Psoas muscle (tissue), 7 donors: ENCODE measurements at regions not wholly inside any gene's neighbourhood (a gene's known extent, or its start where the extent isn't known, plus 50 kb on each side); places are given as distances from the start of the nearest gene placed in this dataset.

Source experiments
- ATAC-seq, 4 donors: fragments of 200-7000 bp; cut with Tn5 transposase; one replicate each; pipeline ENCODE4 v1.9.1; 2020; ENCODE audit warnings: moderate library complexity in 3 of 4, mild to moderate bottlenecking in 2 of 4
- DNase-seq, 2 donors: peaks; one replicate each; pipeline ENCODE4 v3.0.0-alpha.2; 2020
- H3K27ac ChIP-seq: fragments of 200-600 bp; one replicate; pipeline ENCODE4 v1.8.0; 2022
- H3K27me3 ChIP-seq, 3 donors: fragments of 200-600 bp in 1 of 3; one replicate each; pipeline versions ENCODE4 v1.6.1 to v1.8.0; 2013 to 2022; ENCODE audit warnings: low read length in 2 of 3, mild to moderate bottlenecking in 2 of 3, moderate library complexity in 1 of 3; ENCODE audit not compliant: insufficient read depth in 3 of 3
- H3K36me3 ChIP-seq, 2 donors: fragments of 200-600 bp in 1 of 2; one replicate each; pipeline versions ENCODE4 v1.6.1 to v1.8.0; 2013 to 2022; ENCODE audit warnings: low read depth in 1 of 2, mild to moderate bottlenecking in 1 of 2, moderate library complexity in 1 of 2; ENCODE audit not compliant: insufficient read depth in 1 of 2
- H3K4me1 ChIP-seq: fragments of 200-600 bp; one replicate; pipeline ENCODE4 v1.8.0; 2022
- H3K4me3 ChIP-seq: fragments of 200-600 bp; one replicate; pipeline ENCODE4 v1.8.0; 2022; ENCODE audit warnings: mild to moderate bottlenecking
- H3K9me3 ChIP-seq: fragments of 200-600 bp; one replicate; pipeline ENCODE4 v1.8.0; 2022
- WGBS, 3 donors: extraction: QIAGEN DNeasy Blood & Tissue Kit; methylation state at CpG; one replicate each; pipeline versions ENCODE4 v1.1.6 to v1.1.7; 2013; 5-methylcytosine and 5-hydroxymethylcytosine counted together
- intact Hi-C, 2 donors: fragments of 100-400 bp; cut with DNase I; formaldehyde crosslinking; loops; one replicate each; pipeline versions ENCODE4 v1.11.0 to v1.14.2; 2022
- TF ChIP-seq, protein P1 (sequence below): fragments of 200-600 bp; IDR thresholded peaks from one replicate; pipeline ENCODE4 v1.8.0; 2022; ENCODE audit warnings: antibody characterized with exemption
- donor health status: healthy with polysubstance abuse.
- donor health status: DM: no; HTN: no; CAD: no; lungs with moderate emphysema.
- donor health status: Bipolar disorder and iron deficiency.
- donor health status: healthy.
- donor health status: DM: yes; HTN: yes; CAD: no.
- donor health status: DM: no; HTN: no; CAD: no.
- donor health status: DM: yes; HTN: yes; CAD: no.

GRCh38 chr15:70289191-70289955 is 191.7 kb upstream of the TLE3 start:
- ATAC-seq (no peak), DNase-seq (no peak)
- H3K4me3 ChIP-seq: no peak overlapping the region
- TF ChIP-seq, protein P1, sequence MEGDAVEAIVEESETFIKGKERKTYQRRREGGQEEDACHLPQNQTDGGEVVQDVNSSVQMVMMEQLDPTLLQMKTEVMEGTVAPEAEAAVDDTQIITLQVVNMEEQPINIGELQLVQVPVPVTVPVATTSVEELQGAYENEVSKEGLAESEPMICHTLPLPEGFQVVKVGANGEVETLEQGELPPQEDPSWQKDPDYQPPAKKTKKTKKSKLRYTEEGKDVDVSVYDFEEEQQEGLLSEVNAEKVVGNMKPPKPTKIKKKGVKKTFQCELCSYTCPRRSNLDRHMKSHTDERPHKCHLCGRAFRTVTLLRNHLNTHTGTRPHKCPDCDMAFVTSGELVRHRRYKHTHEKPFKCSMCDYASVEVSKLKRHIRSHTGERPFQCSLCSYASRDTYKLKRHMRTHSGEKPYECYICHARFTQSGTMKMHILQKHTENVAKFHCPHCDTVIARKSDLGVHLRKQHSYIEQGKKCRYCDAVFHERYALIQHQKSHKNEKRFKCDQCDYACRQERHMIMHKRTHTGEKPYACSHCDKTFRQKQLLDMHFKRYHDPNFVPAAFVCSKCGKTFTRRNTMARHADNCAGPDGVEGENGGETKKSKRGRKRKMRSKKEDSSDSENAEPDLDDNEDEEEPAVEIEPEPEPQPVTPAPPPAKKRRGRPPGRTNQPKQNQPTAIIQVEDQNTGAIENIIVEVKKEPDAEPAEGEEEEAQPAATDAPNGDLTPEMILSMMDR: no peak
- no peak overlapping the region for H3K27ac ChIP-seq
- intact Hi-C loops: no loop called here
- no peaks in the 10 kb centered on the region for H3K4me1 ChIP-seq
- 23 to 39% (median 35%) methylated on average over 8 of the region's 8 CpGs for WGBS, 3 donors
- no peaks in the 10 kb centered on the region for H3K27me3 ChIP-seq
- H3K36me3 ChIP-seq: no peaks in the 10 kb centered on the region
- no peaks in the 10 kb centered on the region for H3K9me3 ChIP-seq

- intact Hi-C loops: no loop called here
- WGBS, 3 donors: 71 to 81% (median 74%) methylated on average over 5 of the region's 5 CpGs
- H3K4me1 ChIP-seq: no peaks in the 10 kb centered on the region
- no peak for ATAC-seq
- TF ChIP-seq, protein P1: no peak
- no peaks in the 10 kb centered on the region for H3K36me3 ChIP-seq
- H3K9me3 ChIP-seq: no peaks in the 10 kb centered on the region
- no peak overlapping the region for H3K4me3 ChIP-seq
- H3K27me3 ChIP-seq: no peaks in the 10 kb centered on the region
- H3K27ac ChIP-seq: no peak overlapping the region
- no peak for DNase-seq
Observed at GRCh38 chr15:70286113-70286806, 188.5 kb upstream of the TLE3 start.

DNA sequence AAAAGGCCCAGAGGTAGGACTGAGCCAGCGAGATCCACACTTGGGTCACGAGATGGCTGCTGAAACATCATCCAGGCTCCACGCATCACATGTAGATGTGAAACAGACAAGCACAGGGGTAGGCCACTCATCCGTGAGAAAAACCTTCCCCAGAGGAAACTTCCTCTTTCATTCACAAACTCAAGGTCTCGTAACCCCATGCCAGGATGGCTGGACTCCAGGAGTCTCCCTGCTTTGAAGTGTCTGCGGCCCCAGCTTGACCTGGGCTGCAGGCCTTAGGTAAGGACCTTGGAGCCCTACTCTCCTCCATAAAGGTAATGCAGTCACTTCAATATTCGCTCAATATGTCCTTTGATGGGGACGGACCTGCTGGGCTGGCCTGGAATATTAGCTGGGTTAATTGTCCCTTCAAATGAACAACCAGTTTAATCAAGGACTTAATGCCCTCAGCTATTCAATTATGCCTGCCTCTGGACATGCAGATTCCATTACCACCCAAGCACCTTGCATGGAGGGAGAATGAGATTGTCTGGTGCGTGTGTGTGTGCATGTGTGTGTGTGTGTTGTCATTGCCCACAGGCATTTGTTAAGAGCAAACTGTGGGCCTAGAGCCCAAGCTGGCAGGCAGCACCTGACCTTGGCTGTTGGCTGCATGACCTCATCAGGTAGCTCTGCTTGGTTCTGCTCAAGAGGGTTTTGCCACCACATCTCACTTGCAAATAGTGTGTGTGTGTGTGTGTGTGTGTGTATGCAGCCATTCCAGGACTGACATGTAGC is 186.9 kb upstream of the TLE3 start:
- Histone ChIP-seq H3K27ac (no peak overlapping the region), H3K4me3 (no peak overlapping the region), H3K4me1 (no peaks in the 10 kb centered on the region), H3K9me3 (no peaks in the 10 kb centered on the region), H3K27me3 (no peaks in the 10 kb centered on the region), H3K36me3 (no peaks in the 10 kb centered on the region)
- DNase-seq (no peak), ATAC-seq (peak in 2 of 4 donors; percentile 39 to 63)
- TF ChIP-seq, protein P1: no peak
- 89 to 90% (median 89%) methylated on average over 9 of the region's 9 CpGs for WGBS, 3 donors
- intact Hi-C loops: no loop called here

GRCh38 chr15:70283511-70283910 is 185.8 kb upstream of the TLE3 start:
- intact Hi-C loops: no loop called here
- no peak overlapping the region for H3K27ac ChIP-seq
- H3K9me3 ChIP-seq: no peaks in the 10 kb centered on the region
- ATAC-seq: no peak
- H3K4me1 ChIP-seq: no peaks in the 10 kb centered on the region
- TF ChIP-seq, protein P1: no peak
- no peak overlapping the region for H3K4me3 ChIP-seq
- DNase-seq: peak in 1 of 2 donors; percentile 26
- WGBS, 3 donors: 0 to 93% (median 58%) methylated on average over 1 of the region's 1 CpG
- no peaks in the 10 kb centered on the region for H3K27me3 ChIP-seq
- H3K36me3 ChIP-seq: no peaks in the 10 kb centered on the region
